ENCODE measurements at regions not wholly inside any gene's neighbourhood (a gene's known extent, or its start where the extent isn't known, plus 50 kb on each side); places are given as distances from the start of the nearest gene placed in this dataset.

GRCh38 chr6:50187351-50187921 is 137.7 kb upstream of the DEFB112 start:
- DNase-seq: no peak
- intact Hi-C loops (cut with micrococcal nuclease; ENCODE audit: unreplicated experiment): no loop called here
- no peaks in the 10 kb centered on the region for H3K9me3 ChIP-seq (ENCODE audit: insufficient read depth, low read depth)
- ChIA-PET POLR2A (ENCODE audit: unreplicated experiment) (no interaction called here), CTCF (no interaction called here)
- H3K27ac ChIP-seq: no peak overlapping the region
- H3K36me3 ChIP-seq (ENCODE audit: low read depth): no peaks in the 10 kb centered on the region
- H4K20me1 ChIP-seq (ENCODE audit: insufficient read depth): no peaks in the 10 kb centered on the region
- no peaks in the 10 kb centered on the region for H3K27me3 ChIP-seq (ENCODE audit: insufficient read depth, low read depth)
- no peaks in the 10 kb centered on the region for H3K4me1 ChIP-seq (replicated peaks; ENCODE audit: insufficient read depth)
- no peaks in the 10 kb centered on the region for H3K79me2 ChIP-seq (ENCODE audit: low read depth)
- TF ChIP-seq EZH2 (IDR thresholded peaks at IDR 0.05; ENCODE audit: low read depth): no peak
- TF ChIP-seq CTCF (conservative IDR thresholded peaks at IDR 0.05): no peak
- H3F3A ChIP-seq (ENCODE audit: insufficient read depth, low read depth): no peaks in the 10 kb centered on the region
- no peak overlapping the region for H3K4me3 ChIP-seq
- H3K4me2 ChIP-seq: no peak overlapping the region
- H2AFZ ChIP-seq: no peak overlapping the region
- H3K9me2 ChIP-seq (ENCODE audit: insufficient read depth): no peaks in the 10 kb centered on the region; the same call in 1 of the 2 replicates
- BruUV-seq (replicated peaks): no TSS peak

GRCh38 chr6:50198245-50198644 is 148.5 kb upstream of the DEFB112 start:
- no peaks in the 10 kb centered on the region for H3K9me2 ChIP-seq (ENCODE audit: insufficient read depth)
- no peaks in the 10 kb centered on the region for H3K79me2 ChIP-seq (ENCODE audit: low read depth)
- intact Hi-C loops (cut with micrococcal nuclease; ENCODE audit: unreplicated experiment): no loop called here
- no TSS peak for BruUV-seq (replicated peaks)
- H3K4me2 ChIP-seq: no peak overlapping the region
- H4K20me1 ChIP-seq (ENCODE audit: insufficient read depth): no peaks in the 10 kb centered on the region
- no peaks in the 10 kb centered on the region for H3K4me1 ChIP-seq (replicated peaks; ENCODE audit: insufficient read depth)
- H3K27ac ChIP-seq: no peak overlapping the region
- no peaks in the 10 kb centered on the region for H3K27me3 ChIP-seq (ENCODE audit: insufficient read depth, low read depth)
- TF ChIP-seq CTCF (conservative IDR thresholded peaks at IDR 0.05): no peak
- no peak for TF ChIP-seq EZH2 (IDR thresholded peaks at IDR 0.05; ENCODE audit: low read depth)
- H3K36me3 ChIP-seq (ENCODE audit: low read depth): no peaks in the 10 kb centered on the region
- H3K9me3 ChIP-seq (ENCODE audit: insufficient read depth, low read depth): no peaks in the 10 kb centered on the region
- no peak overlapping the region for H3K4me3 ChIP-seq
- H2AFZ ChIP-seq: no peak overlapping the region
- DNase-seq: no peak
- ChIA-PET CTCF (no interaction called here), POLR2A (ENCODE audit: unreplicated experiment) (interaction anchor here (0.7 kb wide), 1 partner anchor 33 kb away, joined by 7 read pairs; no protein-coding TSS in a partner anchor)
- no peaks in the 10 kb centered on the region for H3F3A ChIP-seq (ENCODE audit: insufficient read depth, low read depth)

- TF ChIP-seq EZH2 (IDR thresholded peaks at IDR 0.05; ENCODE audit: low read depth) (no peak), CTCF (conservative IDR thresholded peaks at IDR 0.05) (no peak)
- no peak for DNase-seq
- intact Hi-C loops (cut with micrococcal nuclease; ENCODE audit: unreplicated experiment): no loop called here
- Histone ChIP-seq H3K36me3 (ENCODE audit: low read depth) (no peaks in the 10 kb centered on the region), H3K4me1 (replicated peaks; ENCODE audit: insufficient read depth) (no peaks in the 10 kb centered on the region), H3K9me3 (ENCODE audit: insufficient read depth, low read depth) (no peaks in the 10 kb centered on the region), H4K20me1 (ENCODE audit: insufficient read depth) (no peaks in the 10 kb centered on the region), H2AFZ (no peak overlapping the region), H3K27me3 (ENCODE audit: insufficient read depth, low read depth) (no peaks in the 10 kb centered on the region), H3K4me3 (no peak overlapping the region), H3K79me2 (ENCODE audit: low read depth) (no peaks in the 10 kb centered on the region), H3K4me2 (no peak overlapping the region), H3F3A (ENCODE audit: insufficient read depth, low read depth) (no peaks in the 10 kb centered on the region), H3K9me2 (ENCODE audit: insufficient read depth) (no peaks in the 10 kb centered on the region), H3K27ac (no peak overlapping the region)
- ChIA-PET POLR2A (ENCODE audit: unreplicated experiment) (no interaction called here), CTCF (no interaction called here)
- no TSS peak for BruUV-seq (replicated peaks)
Observed at GRCh38 chr6:50202766-50203165, 153.0 kb upstream of the DEFB112 start.

Measured in PC-9 (cell line).